ENCODE measurements at regions not wholly inside any gene's neighbourhood (a gene's known extent, or its start where the extent isn't known, plus 50 kb on each side); places are given as distances from the start of the nearest gene placed in this dataset.
"Not testable (repeated sequence)": the region's sequence is repeated elsewhere in the genome, so short reads cannot be mapped to it uniquely, and the experiment has no call there.

- DNase-seq: no peak
- Mint-ChIP-seq H3K27me3 (no peaks in the 10 kb centered on the region), H3K27ac (no peak overlapping the region), H3K9me3 (no peaks in the 10 kb centered on the region), H3K4me3 (no peak overlapping the region), H3K4me1 (no peaks in the 10 kb centered on the region), H3K36me3 (no peaks in the 10 kb centered on the region)
Measured at GRCh38 chr5:163260471-163260870, 176.9 kb upstream of the CCNG1 start.

GRCh38 chr5:163260961-163261360 is 176.4 kb upstream of the CCNG1 start:
- Mint-ChIP-seq H3K36me3 (no peaks in the 10 kb centered on the region), H3K9me3 (no peaks in the 10 kb centered on the region), H3K27ac (no peak overlapping the region), H3K4me3 (no peak overlapping the region), H3K27me3 (no peaks in the 10 kb centered on the region), H3K4me1 (no peaks in the 10 kb centered on the region)
- DNase-seq: no peak

- Mint-ChIP-seq H3K4me3 (no peak overlapping the region), H3K27ac (no peak overlapping the region), H3K36me3 (no peaks in the 10 kb centered on the region), H3K9me3 (no peaks in the 10 kb centered on the region), H3K4me1 (no peaks in the 10 kb centered on the region), H3K27me3 (no peaks in the 10 kb centered on the region)
- DNase-seq: no peak
Measured at GRCh38 chr5:163261647-163262269, 175.6 kb upstream of the CCNG1 start.

- not testable (repeated sequence) for H3K27ac Mint-ChIP-seq, H3K4me1 Mint-ChIP-seq, H3K9me3 Mint-ChIP-seq, H3K36me3 Mint-ChIP-seq, H3K27me3 Mint-ChIP-seq, H3K4me3 Mint-ChIP-seq, DNase-seq
Measured at GRCh38 chr5:163266249-163266648, 171.1 kb upstream of the CCNG1 start.

GRCh38 chr5:163269624-163270023 is 167.8 kb upstream of the CCNG1 start:
- Mint-ChIP-seq H3K27ac (no peak overlapping the region), H3K9me3 (peaks cover 4% of the 10 kb centered on the region), H3K27me3 (no peaks in the 10 kb centered on the region), H3K36me3 (no peaks in the 10 kb centered on the region), H3K4me1 (no peaks in the 10 kb centered on the region), H3K4me3 (no peak overlapping the region)
- DNase-seq: no peak

GRCh38 chr5:163276466-163276865 is 160.9 kb upstream of the CCNG1 start:
- H3K9me3 Mint-ChIP-seq: peaks cover 4% of the 10 kb centered on the region
- DNase-seq: no peak
- peaks cover 9% of the 10 kb centered on the region for H3K27me3 Mint-ChIP-seq
- H3K4me3 Mint-ChIP-seq: no peak overlapping the region
- H3K27ac Mint-ChIP-seq: no peak overlapping the region
- no peaks in the 10 kb centered on the region for H3K36me3 Mint-ChIP-seq
- no peaks in the 10 kb centered on the region for H3K4me1 Mint-ChIP-seq

- not testable (repeated sequence) for H3K4me3 Mint-ChIP-seq, H3K4me1 Mint-ChIP-seq, H3K27ac Mint-ChIP-seq, DNase-seq, H3K36me3 Mint-ChIP-seq, H3K27me3 Mint-ChIP-seq, H3K9me3 Mint-ChIP-seq
Measured at GRCh38 chr5:163280897-163281296, 156.5 kb upstream of the CCNG1 start.

GRCh38 chr5:163281512-163281911 is 155.9 kb upstream of the CCNG1 start:
- H3K9me3 Mint-ChIP-seq: no peaks in the 10 kb centered on the region
- no peak for DNase-seq
- no peak overlapping the region for H3K27ac Mint-ChIP-seq
- H3K4me1 Mint-ChIP-seq: no peaks in the 10 kb centered on the region
- no peaks in the 10 kb centered on the region for H3K36me3 Mint-ChIP-seq
- H3K4me3 Mint-ChIP-seq: no peak overlapping the region
- H3K27me3 Mint-ChIP-seq: peaks cover 6% of the 10 kb centered on the region

GRCh38 chr5:163293836-163294235 is 143.6 kb upstream of the CCNG1 start:
- Mint-ChIP-seq H3K4me1 (no peaks in the 10 kb centered on the region), H3K9me3 (no peaks in the 10 kb centered on the region), H3K4me3 (no peak overlapping the region), H3K27me3 (no peaks in the 10 kb centered on the region), H3K36me3 (no peaks in the 10 kb centered on the region), H3K27ac (no peak overlapping the region)
- DNase-seq: no peak

- Mint-ChIP-seq H3K27me3 (peaks cover 3% of the 10 kb centered on the region), H3K36me3 (no peaks in the 10 kb centered on the region), H3K4me3 (no peak overlapping the region), H3K4me1 (no peaks in the 10 kb centered on the region), H3K27ac (no peak overlapping the region), H3K9me3 (no peaks in the 10 kb centered on the region)
- DNase-seq: no peak
Measured at GRCh38 chr5:163303718-163304117, 133.7 kb upstream of the CCNG1 start.

GRCh38 chr5:163305655-163306054 is 131.7 kb upstream of the CCNG1 start:
- no peaks in the 10 kb centered on the region for H3K9me3 Mint-ChIP-seq
- peaks cover 3% of the 10 kb centered on the region for H3K27me3 Mint-ChIP-seq
- no peak overlapping the region for H3K27ac Mint-ChIP-seq
- H3K4me3 Mint-ChIP-seq: no peak overlapping the region
- H3K4me1 Mint-ChIP-seq: no peaks in the 10 kb centered on the region
- DNase-seq: no peak
- no peaks in the 10 kb centered on the region for H3K36me3 Mint-ChIP-seq

GRCh38 chr5:163306421-163306820 is 131.0 kb upstream of the CCNG1 start:
- no peak for DNase-seq
- Mint-ChIP-seq H3K9me3 (no peaks in the 10 kb centered on the region), H3K4me3 (no peak overlapping the region), H3K27me3 (peaks cover 3% of the 10 kb centered on the region), H3K36me3 (no peaks in the 10 kb centered on the region), H3K27ac (no peak overlapping the region), H3K4me1 (no peaks in the 10 kb centered on the region)

- H3K27me3 Mint-ChIP-seq: peaks cover 3% of the 10 kb centered on the region
- H3K36me3 Mint-ChIP-seq: no peaks in the 10 kb centered on the region
- peaks cover 9% of the 10 kb centered on the region for H3K9me3 Mint-ChIP-seq
- H3K4me1 Mint-ChIP-seq: no peaks in the 10 kb centered on the region
- H3K4me3 Mint-ChIP-seq: no peak overlapping the region
- no peak overlapping the region for H3K27ac Mint-ChIP-seq
- no peak for DNase-seq
Measured at GRCh38 chr5:163309914-163310313, 127.5 kb upstream of the CCNG1 start.

GRCh38 chr5:163310997-163311396 is 126.4 kb upstream of the CCNG1 start:
- H3K4me1 Mint-ChIP-seq: no peaks in the 10 kb centered on the region
- no peaks in the 10 kb centered on the region for H3K27me3 Mint-ChIP-seq
- H3K9me3 Mint-ChIP-seq: peaks cover 9% of the 10 kb centered on the region
- no peak for DNase-seq
- no peak overlapping the region for H3K4me3 Mint-ChIP-seq
- no peaks in the 10 kb centered on the region for H3K36me3 Mint-ChIP-seq
- no peak overlapping the region for H3K27ac Mint-ChIP-seq

GRCh38 chr5:163312598-163312997 is 124.8 kb upstream of the CCNG1 start:
- Mint-ChIP-seq H3K4me1 (no peaks in the 10 kb centered on the region), H3K4me3 (no peak overlapping the region), H3K9me3 (peaks cover 9% of the 10 kb centered on the region), H3K27me3 (no peaks in the 10 kb centered on the region), H3K27ac (no peak overlapping the region), H3K36me3 (no peaks in the 10 kb centered on the region)
- no peak for DNase-seq

- not testable (repeated sequence) for H3K36me3 Mint-ChIP-seq, H3K27ac Mint-ChIP-seq, H3K4me1 Mint-ChIP-seq, H3K9me3 Mint-ChIP-seq, DNase-seq, H3K27me3 Mint-ChIP-seq, H3K4me3 Mint-ChIP-seq
Measured at GRCh38 chr5:163313049-163313448, 124.3 kb upstream of the CCNG1 start.

GRCh38 chr5:163316374-163316773 is 121.0 kb upstream of the CCNG1 start:
- not testable (repeated sequence) for DNase-seq, H3K9me3 Mint-ChIP-seq, H3K4me1 Mint-ChIP-seq, H3K27ac Mint-ChIP-seq, H3K36me3 Mint-ChIP-seq, H3K27me3 Mint-ChIP-seq, H3K4me3 Mint-ChIP-seq

Data from activated naive CD8-positive, alpha-beta T cell treated with anti-CD3 and anti-CD28 coated beads for 36 hours (primary cell).